ENCODE measurements at regions not wholly inside any gene's neighbourhood (a gene's known extent, or its start where the extent isn't known, plus 50 kb on each side); places are given as distances from the start of the nearest gene placed in this dataset.

GRCh38 chr6:154605882-154606370 is 95.4 kb upstream of the CNKSR3 start:
- Mint-ChIP-seq H3K36me3 (ENCODE audit: insufficient read depth in 2 of 2) (no peaks in the 10 kb centered on the region), H3K4me3 (peak overlapping the region; percentile 72 to 87)

GRCh38 chr6:154606457-154606856 is 96.0 kb upstream of the CNKSR3 start:
- peaks cover 60% of the 10 kb centered on the region for H3K4me1 Mint-ChIP-seq (ENCODE audit: low read depth)
- H3K36me3 Mint-ChIP-seq (ENCODE audit: insufficient read depth in 2 of 2): no peaks in the 10 kb centered on the region
- peak overlapping the region; percentile 20 for H3K27ac Mint-ChIP-seq
- peak overlapping the region; percentile 72 to 87 for H3K4me3 Mint-ChIP-seq
- peaks cover 18% of the 10 kb centered on the region for H3K27me3 Mint-ChIP-seq (ENCODE audit: low read depth)
- H3K9me3 Mint-ChIP-seq: peaks cover 0 to 2% of the 10 kb centered on the region in 2 donors
- ATAC-seq (replicated peaks in 1 of 2) (peak; percentile 92 to 93), DNase-seq (peak; percentile 87 to 91)

More at GRCh38 chr6:154605882-154606370, 95.4 kb upstream of the CNKSR3 start:
- H3K27ac Mint-ChIP-seq: peak overlapping the region; percentile 75
- ATAC-seq (replicated peaks in 1 of 2) (peak in 1 of 2 donors; percentile 4), DNase-seq (no peak)
- H3K9me3 Mint-ChIP-seq: peaks cover 0 to 2% of the 10 kb centered on the region in 2 donors
- peaks cover 18% of the 10 kb centered on the region for H3K27me3 Mint-ChIP-seq (ENCODE audit: low read depth)
- peaks cover 55% of the 10 kb centered on the region for H3K4me1 Mint-ChIP-seq (ENCODE audit: low read depth)

GRCh38 chr6:154606860-154607259 is 96.4 kb upstream of the CNKSR3 start:
- DNase-seq (no peak), ATAC-seq (replicated peaks in 1 of 2) (no peak)
- peak overlapping the region; percentile 72 to 87 for H3K4me3 Mint-ChIP-seq
- peak overlapping the region; percentile 20 for H3K27ac Mint-ChIP-seq
- peaks cover 0 to 2% of the 10 kb centered on the region in 2 donors for H3K9me3 Mint-ChIP-seq
- H3K36me3 Mint-ChIP-seq (ENCODE audit: insufficient read depth in 2 of 2): no peaks in the 10 kb centered on the region
- H3K4me1 Mint-ChIP-seq (ENCODE audit: low read depth): peaks cover 61% of the 10 kb centered on the region
- peaks cover 18% of the 10 kb centered on the region for H3K27me3 Mint-ChIP-seq (ENCODE audit: low read depth)

- ATAC-seq (replicated peaks in 1 of 2): peak; percentile 44 to 53
- Mint-ChIP-seq H3K36me3 (ENCODE audit: insufficient read depth in 2 of 2) (no peaks in the 10 kb centered on the region), H3K9me3 (peaks cover 0 to 2% of the 10 kb centered on the region in 2 donors), H3K4me3 (no peak overlapping the region), H3K27ac (no peak overlapping the region), H3K4me1 (ENCODE audit: low read depth) (peaks cover 50% of the 10 kb centered on the region), H3K27me3 (ENCODE audit: low read depth) (peaks cover 6% of the 10 kb centered on the region)
- DNase-seq: no peak
These were observed 100.8 kb upstream of the CNKSR3 start for GRCh38 chr6:154611241-154611640.

- DNase-seq (no peak), ATAC-seq (replicated peaks in 1 of 2) (no peak)
- no peak overlapping the region for H3K27ac Mint-ChIP-seq
- H3K27me3 Mint-ChIP-seq (ENCODE audit: low read depth): peaks cover 6% of the 10 kb centered on the region
- H3K36me3 Mint-ChIP-seq (ENCODE audit: insufficient read depth in 2 of 2): no peaks in the 10 kb centered on the region
- peaks cover 0 to 2% of the 10 kb centered on the region in 2 donors for H3K9me3 Mint-ChIP-seq
- H3K4me1 Mint-ChIP-seq (ENCODE audit: low read depth): peaks cover 44% of the 10 kb centered on the region
- no peak overlapping the region for H3K4me3 Mint-ChIP-seq
These were observed 101.4 kb upstream of the CNKSR3 start for GRCh38 chr6:154611847-154612246.

GRCh38 chr6:154613137-154613676 is 102.7 kb upstream of the CNKSR3 start:
- Mint-ChIP-seq H3K36me3 (ENCODE audit: insufficient read depth in 2 of 2) (no peaks in the 10 kb centered on the region), H3K27me3 (ENCODE audit: low read depth) (peaks cover 6% of the 10 kb centered on the region), H3K9me3 (peaks cover 0 to 2% of the 10 kb centered on the region in 2 donors), H3K4me3 (no peak overlapping the region), H3K4me1 (ENCODE audit: low read depth) (peaks cover 30% of the 10 kb centered on the region), H3K27ac (no peak overlapping the region)
- no peak for DNase-seq
- peak in 1 of 2 donors; percentile 32 for ATAC-seq (replicated peaks in 1 of 2)

- Mint-ChIP-seq H3K27me3 (ENCODE audit: low read depth) (peaks cover 6% of the 10 kb centered on the region), H3K27ac (no peak overlapping the region), H3K4me3 (no peak overlapping the region), H3K36me3 (ENCODE audit: insufficient read depth in 2 of 2) (no peaks in the 10 kb centered on the region), H3K4me1 (ENCODE audit: low read depth) (peaks cover 25% of the 10 kb centered on the region), H3K9me3 (peaks cover 0 to 2% of the 10 kb centered on the region in 2 donors)
- DNase-seq: no peak
- no peak for ATAC-seq (replicated peaks in 1 of 2)
These were observed 103.6 kb upstream of the CNKSR3 start for GRCh38 chr6:154614101-154614500.

GRCh38 chr6:154614641-154615040 is 104.2 kb upstream of the CNKSR3 start:
- Mint-ChIP-seq H3K4me1 (ENCODE audit: low read depth) (peaks cover 25% of the 10 kb centered on the region), H3K4me3 (no peak overlapping the region)

GRCh38 chr6:154615483-154616025 is 105.1 kb upstream of the CNKSR3 start:
- DNase-seq: no peak
- H3K4me1 Mint-ChIP-seq (ENCODE audit: low read depth): peaks cover 21% of the 10 kb centered on the region
- H3K9me3 Mint-ChIP-seq: no peaks in the 10 kb centered on the region
- no peak for ATAC-seq (replicated peaks in 1 of 2)
- peaks cover 9% of the 10 kb centered on the region for H3K27me3 Mint-ChIP-seq (ENCODE audit: low read depth)
- no peaks in the 10 kb centered on the region for H3K36me3 Mint-ChIP-seq (ENCODE audit: insufficient read depth in 2 of 2)
- no peak overlapping the region for H3K27ac Mint-ChIP-seq
- no peak overlapping the region for H3K4me3 Mint-ChIP-seq

More at GRCh38 chr6:154614641-154615040, 104.2 kb upstream of the CNKSR3 start:
- Mint-ChIP-seq H3K27ac (no peak overlapping the region), H3K36me3 (ENCODE audit: insufficient read depth in 2 of 2) (no peaks in the 10 kb centered on the region), H3K9me3 (peaks cover 0 to 2% of the 10 kb centered on the region in 2 donors), H3K27me3 (ENCODE audit: low read depth) (peaks cover 11% of the 10 kb centered on the region)
- DNase-seq (no peak), ATAC-seq (replicated peaks in 1 of 2) (no peak)

- Mint-ChIP-seq H3K9me3 (no peaks in the 10 kb centered on the region), H3K36me3 (ENCODE audit: insufficient read depth in 2 of 2) (no peaks in the 10 kb centered on the region), H3K27ac (no peak overlapping the region), H3K27me3 (ENCODE audit: low read depth) (peaks cover 8% of the 10 kb centered on the region), H3K4me1 (ENCODE audit: low read depth) (peaks cover 14% of the 10 kb centered on the region), H3K4me3 (no peak overlapping the region)
- ATAC-seq (replicated peaks in 1 of 2): no peak
- no peak for DNase-seq
These were observed 106.7 kb upstream of the CNKSR3 start for GRCh38 chr6:154617175-154617574.

- Mint-ChIP-seq H3K9me3 (peaks cover 0 to under 1% of the 10 kb centered on the region in 2 donors), H3K27ac (no peak overlapping the region), H3K4me3 (no peak overlapping the region), H3K36me3 (ENCODE audit: insufficient read depth in 2 of 2) (peaks cover 0 to 4% of the 10 kb centered on the region in 2 donors), H3K27me3 (ENCODE audit: low read depth) (peaks cover 8% of the 10 kb centered on the region), H3K4me1 (ENCODE audit: low read depth) (no peaks in the 10 kb centered on the region)
- DNase-seq: no peak
- no peak for ATAC-seq (replicated peaks in 1 of 2)
These were observed 108.7 kb upstream of the CNKSR3 start for GRCh38 chr6:154619146-154619545.

GRCh38 chr6:154621686-154622085 is 111.2 kb upstream of the CNKSR3 start:
- Mint-ChIP-seq H3K27me3 (ENCODE audit: low read depth) (peaks cover 8% of the 10 kb centered on the region), H3K4me3 (no peak overlapping the region), H3K36me3 (ENCODE audit: insufficient read depth in 2 of 2) (peaks cover 4% of the 10 kb centered on the region in 2 donors), H3K4me1 (ENCODE audit: low read depth) (no peaks in the 10 kb centered on the region), H3K27ac (no peak overlapping the region), H3K9me3 (peaks cover 4% of the 10 kb centered on the region in 2 donors)
- ATAC-seq (replicated peaks in 1 of 2) (no peak), DNase-seq (no peak)

GRCh38 chr6:154622618-154623336 is 110.4 kb upstream of the SCAF8 start:
- H3K4me1 Mint-ChIP-seq (ENCODE audit: low read depth): no peaks in the 10 kb centered on the region

More at GRCh38 chr6:154622618-154623336, 110.4 kb upstream of the SCAF8 start:
- H3K27me3 Mint-ChIP-seq (ENCODE audit: low read depth): peaks cover 16% of the 10 kb centered on the region
- H3K4me3 Mint-ChIP-seq: no peak overlapping the region
- no peak overlapping the region for H3K27ac Mint-ChIP-seq
- H3K36me3 Mint-ChIP-seq (ENCODE audit: insufficient read depth in 2 of 2): peaks cover 4% of the 10 kb centered on the region in 2 donors
- ATAC-seq (replicated peaks in 1 of 2) (no peak), DNase-seq (no peak)
- H3K9me3 Mint-ChIP-seq: peaks cover 4% of the 10 kb centered on the region in 2 donors

Data from activated T-cell treated with anti-CD3 and anti-CD28 coated beads, Interleukin-2, amount 50 U/mL, for 72 hours (primary cell).